ENCODE measurements at regions not wholly inside any gene's neighbourhood (a gene's known extent, or its start where the extent isn't known, plus 50 kb on each side); places are given as distances from the start of the nearest gene placed in this dataset.
"Not testable (repeated sequence)": the region's sequence is repeated elsewhere in the genome, so short reads cannot be mapped to it uniquely, and the experiment has no call there.

DNA sequence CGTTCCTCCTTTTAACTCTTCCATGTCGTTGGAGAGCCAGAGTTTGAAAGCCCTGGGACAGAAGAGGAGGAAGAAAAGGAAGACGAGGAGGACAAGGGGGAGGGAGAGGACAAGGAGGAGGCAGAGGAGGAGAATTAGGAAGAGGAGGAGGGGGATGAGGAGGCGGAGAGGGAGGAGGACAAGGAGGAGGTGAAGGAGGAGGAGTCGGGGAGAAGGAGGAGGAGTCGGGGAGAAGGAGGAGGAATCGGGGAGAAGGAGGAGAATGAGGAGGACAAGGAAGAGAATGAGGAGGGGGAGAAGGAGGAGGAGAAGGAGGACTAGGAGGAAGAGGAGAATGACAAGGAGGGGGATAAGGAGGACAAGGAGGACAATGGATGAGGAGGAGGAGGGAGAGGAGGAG lies 325.7 kb downstream of the CACNA1B start:
- TF ChIP-seq, protein P1, sequence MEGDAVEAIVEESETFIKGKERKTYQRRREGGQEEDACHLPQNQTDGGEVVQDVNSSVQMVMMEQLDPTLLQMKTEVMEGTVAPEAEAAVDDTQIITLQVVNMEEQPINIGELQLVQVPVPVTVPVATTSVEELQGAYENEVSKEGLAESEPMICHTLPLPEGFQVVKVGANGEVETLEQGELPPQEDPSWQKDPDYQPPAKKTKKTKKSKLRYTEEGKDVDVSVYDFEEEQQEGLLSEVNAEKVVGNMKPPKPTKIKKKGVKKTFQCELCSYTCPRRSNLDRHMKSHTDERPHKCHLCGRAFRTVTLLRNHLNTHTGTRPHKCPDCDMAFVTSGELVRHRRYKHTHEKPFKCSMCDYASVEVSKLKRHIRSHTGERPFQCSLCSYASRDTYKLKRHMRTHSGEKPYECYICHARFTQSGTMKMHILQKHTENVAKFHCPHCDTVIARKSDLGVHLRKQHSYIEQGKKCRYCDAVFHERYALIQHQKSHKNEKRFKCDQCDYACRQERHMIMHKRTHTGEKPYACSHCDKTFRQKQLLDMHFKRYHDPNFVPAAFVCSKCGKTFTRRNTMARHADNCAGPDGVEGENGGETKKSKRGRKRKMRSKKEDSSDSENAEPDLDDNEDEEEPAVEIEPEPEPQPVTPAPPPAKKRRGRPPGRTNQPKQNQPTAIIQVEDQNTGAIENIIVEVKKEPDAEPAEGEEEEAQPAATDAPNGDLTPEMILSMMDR (IDR thresholded peaks at IDR 0.05): not testable (repeated sequence)
- TF ChIP-seq POLR2A (IDR thresholded peaks at IDR 0.05): not testable (repeated sequence)
